Fibroblast of skin of abdomen (primary cell): ENCODE measurements at regions not wholly inside any gene's neighbourhood (a gene's known extent, or its start where the extent isn't known, plus 50 kb on each side); places are given as distances from the start of the nearest gene placed in this dataset.
"Not testable (repeated sequence)": the region's sequence is repeated elsewhere in the genome, so short reads cannot be mapped to it uniquely, and the experiment has no call there.

ENCODE experiments used
- DNase-seq: peaks from one replicate; pipeline ENCODE4 v3.0.0-alpha.2; 2013

DNA sequence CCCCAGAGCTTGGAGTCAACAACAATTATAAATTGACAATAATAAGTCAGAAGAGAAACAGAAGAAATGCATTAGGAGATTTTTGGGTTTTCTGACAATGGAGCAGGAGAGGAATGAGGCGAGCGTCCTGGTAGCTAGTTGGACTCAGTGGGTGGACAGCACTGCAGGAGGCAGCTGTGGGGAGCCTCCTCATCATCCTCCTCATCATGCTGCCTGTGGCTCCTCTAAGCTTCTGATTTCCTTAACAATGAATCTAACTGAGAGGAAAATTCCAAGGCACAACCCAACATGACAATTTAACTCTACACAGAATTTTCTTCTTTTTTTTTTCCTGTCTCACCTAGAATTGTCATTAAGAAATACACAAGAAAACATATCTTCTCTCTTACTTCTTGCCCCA is 357.1 kb upstream of the NOCT start:
- no peak for DNase-seq

- no peak for DNase-seq
Observed at GRCh38 chr4:138656990-138657389, 358.6 kb upstream of the NOCT start.

DNA sequence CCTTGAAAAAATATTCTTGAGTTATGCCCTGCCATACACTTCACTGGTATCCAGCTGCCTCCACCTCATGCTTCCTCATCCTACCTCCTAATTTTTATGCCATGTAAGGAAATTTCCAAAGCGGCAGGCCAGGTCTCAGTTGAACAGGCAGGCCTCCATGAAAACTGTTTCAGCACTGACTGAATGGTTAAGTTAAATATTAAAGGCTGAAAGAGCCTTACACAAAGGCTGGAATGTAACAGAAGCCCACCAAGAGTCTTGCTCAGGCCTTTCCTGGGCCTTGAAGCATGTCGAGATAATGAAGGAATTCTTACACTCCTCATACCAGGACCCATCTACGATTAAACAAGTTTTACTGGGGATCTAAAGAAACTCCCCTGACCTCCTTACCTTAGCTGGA is 359.6 kb upstream of the NOCT start:
- DNase-seq, result no peak

DNA sequence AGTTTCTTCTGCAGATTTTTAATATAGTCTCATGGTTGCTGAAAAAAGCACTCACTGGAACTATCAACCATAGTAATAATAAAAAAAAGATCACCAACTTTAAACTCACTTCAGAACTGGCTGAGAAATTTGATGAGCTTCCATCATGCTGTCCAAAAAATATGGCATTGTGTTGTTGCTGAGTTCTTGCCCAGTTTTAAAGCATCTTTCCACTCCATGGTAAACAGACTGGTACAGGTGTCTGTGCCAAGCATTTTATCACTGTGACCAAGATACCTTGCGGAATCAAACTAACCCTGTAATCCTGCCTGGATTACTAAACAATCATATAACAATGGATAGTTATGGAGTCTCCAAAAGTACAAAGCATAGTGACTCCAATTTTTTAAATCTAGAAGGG is 360.3 kb upstream of the NOCT start:
- no peak for DNase-seq

DNA sequence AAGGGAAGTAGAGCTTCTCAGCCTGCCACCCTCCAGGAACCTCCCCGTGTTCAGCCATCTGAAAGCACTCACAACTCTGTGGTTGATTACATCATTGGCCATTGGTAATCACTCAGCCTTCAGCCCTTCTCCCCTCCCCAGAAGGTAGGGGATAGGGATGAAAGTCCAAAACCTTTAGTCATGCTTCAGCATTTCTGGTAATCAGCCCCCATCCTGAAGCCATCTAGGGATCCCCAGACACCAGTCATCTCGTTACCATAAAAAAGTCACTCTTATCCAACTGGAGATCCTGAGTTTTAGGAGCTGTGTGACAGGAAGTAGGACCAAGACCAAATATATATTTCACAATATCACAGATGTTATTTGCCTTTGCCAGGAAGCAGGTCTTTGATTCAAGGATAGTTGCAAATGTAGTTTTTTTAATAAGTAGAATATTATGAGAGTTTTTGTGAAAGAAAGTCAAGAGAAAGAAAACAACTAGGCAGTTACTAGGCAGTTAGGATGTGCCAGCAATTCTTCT is 364.6 kb upstream of the NOCT start:
- DNase-seq, result peak; percentile 98

DNA sequence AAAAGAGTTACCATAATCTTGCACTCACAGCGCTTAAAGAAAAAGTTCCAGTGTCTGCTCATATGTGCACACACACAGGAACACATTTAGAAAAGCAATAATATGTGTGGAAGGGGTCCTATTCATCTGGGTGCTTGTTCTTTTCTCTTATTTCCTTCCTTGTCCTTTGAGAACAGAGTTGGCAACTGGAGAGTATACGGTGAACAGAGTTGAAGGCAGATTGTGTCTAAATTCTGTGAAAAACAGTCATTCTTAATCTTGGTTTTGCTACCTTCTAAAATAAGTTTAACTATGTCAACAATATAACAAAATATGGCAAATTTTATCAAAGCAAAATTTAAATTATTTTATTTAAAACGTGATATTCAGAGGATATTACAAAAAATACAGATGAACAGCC is 365.1 kb upstream of the NOCT start:
- no peak for DNase-seq

DNA sequence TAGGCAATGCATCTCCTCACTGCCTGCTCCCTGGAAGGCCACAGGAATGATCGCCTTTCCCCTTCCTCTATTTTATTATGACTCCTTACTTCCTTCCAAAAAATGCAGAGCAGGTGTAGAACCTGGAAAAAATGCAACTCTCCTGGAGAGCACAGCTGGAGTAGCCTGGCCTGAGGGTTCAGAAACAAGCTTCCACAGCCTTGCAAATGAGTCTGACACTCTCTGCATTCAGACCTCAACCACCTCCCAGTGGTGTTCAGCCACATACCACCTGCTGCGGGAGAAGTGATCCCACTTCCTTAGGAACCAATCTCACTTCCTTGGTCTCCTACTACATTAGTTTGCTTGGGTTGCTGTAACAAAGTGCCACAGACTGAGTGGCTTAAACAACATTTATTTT is 368.1 kb upstream of the NOCT start:
- no peak for DNase-seq

DNA sequence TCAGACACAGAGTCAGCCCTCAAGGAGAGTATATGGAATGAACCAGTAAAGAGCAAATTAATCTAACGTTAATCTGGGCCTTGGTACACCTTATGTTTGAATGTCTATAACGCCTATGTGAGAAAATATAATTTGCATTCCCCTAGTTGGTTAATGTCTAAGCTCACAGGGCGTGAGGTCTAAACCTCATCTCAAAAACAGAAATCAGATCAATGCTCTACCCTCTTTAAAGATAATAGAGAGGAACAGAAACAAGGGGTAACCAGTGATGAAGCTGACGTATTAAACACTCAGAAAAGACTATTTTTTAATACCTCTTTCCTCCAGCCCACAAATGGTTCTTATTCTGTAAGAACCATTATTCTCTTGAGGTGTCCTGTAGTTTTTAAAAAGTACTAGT is 369.2 kb upstream of the NOCT start:
- DNase-seq, result no peak

- peak; percentile 35 for DNase-seq
Observed at GRCh38 chr4:138645289-138645688, 370.3 kb upstream of the NOCT start.

GRCh38 chr4:138644322-138644721 is 371.3 kb upstream of the NOCT start:
- no peak for DNase-seq

- DNase-seq, result peak; percentile 36
Observed at GRCh38 chr4:138643827-138644226, 371.8 kb upstream of the NOCT start.

GRCh38 chr4:138639018-138639741 is 376.4 kb upstream of the NOCT start:
- DNase-seq, result peak; percentile 31

DNA sequence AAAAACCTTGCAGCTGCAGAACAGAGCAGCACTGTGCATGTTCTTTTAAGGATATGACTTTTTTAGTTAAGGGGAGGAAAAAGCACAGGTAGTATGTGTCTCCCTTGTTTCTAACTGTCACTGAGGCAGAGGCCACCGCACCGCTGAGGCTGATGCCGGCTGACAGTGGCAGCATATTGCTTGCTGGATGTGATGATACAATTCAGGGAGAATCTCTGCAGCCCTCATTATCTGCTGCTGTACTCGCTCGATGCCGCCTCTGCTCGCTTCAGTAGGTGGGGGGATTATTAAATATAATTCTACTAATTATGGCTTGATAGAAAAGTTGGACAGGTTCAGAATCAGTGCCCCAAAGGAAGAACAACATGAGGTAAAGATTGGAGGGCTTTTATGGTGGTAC is 378.8 kb upstream of the NOCT start:
- no peak for DNase-seq

DNA sequence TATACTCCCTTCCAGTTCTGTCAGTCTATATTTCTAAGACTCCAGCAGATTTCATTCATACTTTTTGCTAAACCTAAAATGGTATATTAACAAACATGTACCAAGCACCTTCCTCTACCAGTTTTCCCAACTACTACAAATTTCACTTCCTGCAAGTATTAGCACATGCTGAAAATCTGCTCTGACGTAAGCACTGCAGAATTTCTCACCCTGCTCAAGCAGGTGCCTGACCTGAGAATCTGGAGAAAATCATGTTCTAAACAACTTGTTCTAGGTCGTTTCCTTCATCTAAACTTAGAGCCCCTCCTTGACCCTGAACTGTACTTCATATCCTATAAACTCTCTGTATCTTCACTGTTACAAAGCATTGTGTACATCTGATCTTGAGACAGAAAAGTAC is 380.7 kb upstream of the NOCT start:
- DNase-seq, result no peak

GRCh38 chr4:138633580-138633904 is 382.0 kb upstream of the NOCT start:
- no peak for DNase-seq

- no peak for DNase-seq
Observed at GRCh38 chr4:138632856-138633579, 382.6 kb upstream of the NOCT start.

- no peak for DNase-seq
Observed at GRCh38 chr4:138630666-138631065, 384.9 kb upstream of the NOCT start.

- no peak for DNase-seq
Observed at GRCh38 chr4:138629669-138630068, 385.9 kb upstream of the NOCT start.

GRCh38 chr4:138627096-138627495 is 384.9 kb upstream of the SLC7A11 start:
- DNase-seq, result peak; percentile 6

- DNase-seq, result not testable (repeated sequence)
Observed at GRCh38 chr4:138622362-138622761, 380.2 kb upstream of the SLC7A11 start.

DNA sequence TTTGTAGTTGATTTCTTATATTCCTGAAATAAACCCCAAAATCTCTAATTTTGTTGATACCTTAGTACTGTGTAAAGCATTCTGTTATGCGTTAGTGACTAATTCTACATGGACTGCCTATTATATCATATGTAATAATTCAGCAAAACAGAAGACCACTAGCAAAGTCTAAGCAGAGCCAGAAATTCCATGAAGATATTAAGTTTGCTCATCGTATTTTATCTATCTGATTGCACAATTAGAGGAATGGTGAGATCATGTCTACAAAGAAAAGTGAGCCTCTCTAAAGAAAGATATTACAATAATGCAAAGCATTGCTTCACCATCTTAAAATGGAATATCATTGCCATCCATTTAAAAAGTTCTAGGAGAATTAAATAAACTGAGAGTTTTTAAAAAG is 374.6 kb upstream of the SLC7A11 start:
- DNase-seq, result peak; percentile 67

- no peak for DNase-seq
Observed at GRCh38 chr4:138614398-138615142, 372.4 kb upstream of the SLC7A11 start.

GRCh38 chr4:138612428-138612827 is 370.3 kb upstream of the SLC7A11 start:
- DNase-seq, result no peak

DNA sequence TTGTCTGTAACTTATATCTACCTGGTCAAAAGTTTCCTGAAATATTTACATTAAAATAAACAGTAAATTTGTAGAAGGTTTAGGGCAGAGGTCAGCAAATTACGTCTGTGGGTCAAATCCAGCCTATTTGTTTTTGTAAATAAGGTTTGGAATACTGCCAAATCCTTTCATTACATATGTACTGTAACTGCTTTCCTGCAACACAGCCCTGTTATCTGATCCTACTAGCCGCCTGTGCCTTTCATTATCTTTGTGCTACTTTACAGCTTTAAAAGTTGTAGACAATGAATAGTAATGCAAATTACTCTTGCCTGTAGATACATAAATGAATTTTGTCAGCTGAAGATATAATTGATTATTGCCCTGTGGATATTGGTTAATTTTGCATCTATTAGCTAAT is 369.6 kb upstream of the SLC7A11 start:
- no peak for DNase-seq
